Panc1 (cell line): ENCODE measurements at regions not wholly inside any gene's neighbourhood (a gene's known extent, or its start where the extent isn't known, plus 50 kb on each side); places are given as distances from the start of the nearest gene placed in this dataset.

Experiments
- CTCF ChIP-seq: fragments of 450-650 bp; IDR thresholded peaks from 2 replicates; pipeline ENCODE4 v1.5.1; 2017; ENCODE audit warnings: mild to moderate bottlenecking
- POLR2AphosphoS5 ChIP-seq: IDR thresholded peaks from 2 replicates; pipeline ENCODE4 v1.6.1; 2012; ENCODE audit warnings: mild to moderate bottlenecking, low read depth, low read length, moderate library complexity
- REST ChIP-seq, 2 experiments: IDR thresholded peaks; 2 replicates each; pipeline ENCODE4 v1.6.1; 2011 to 2012; ENCODE audit warnings: low read depth in 2 of 2, control low read depth in 1 of 2, low read length in 1 of 2, mild to moderate bottlenecking in 1 of 2, moderate library complexity in 1 of 2; ENCODE audit not compliant: insufficient read depth in 1 of 2
- TCF7L2 ChIP-seq: IDR thresholded peaks from 2 replicates; pipeline ENCODE4 v1.6.1; 2011; ENCODE audit warnings: mild to moderate bottlenecking, low read depth, low read length, inconsistent platforms

GRCh38 chr17:77770331-77771105 lies 188.0 kb upstream of the TNRC6C start:
- no peak for TF ChIP-seq CTCF
- TF ChIP-seq REST (IDR thresholded peaks at IDR 0.05; ENCODE audit: insufficient read depth in 1 of 2, low read depth in 2 of 2, low read length in 1 of 2) = no peak
- TF ChIP-seq TCF7L2 = no peak
- no peak for TF ChIP-seq POLR2AphosphoS5
